GM18507 (cell line): ENCODE measurements at regions not wholly inside any gene's neighbourhood (a gene's known extent, or its start where the extent isn't known, plus 50 kb on each side); places are given as distances from the start of the nearest gene placed in this dataset.
"Not testable (repeated sequence)": the region's sequence is repeated elsewhere in the genome, so short reads cannot be mapped to it uniquely, and the experiment has no call there.

Source experiments
- DNase-seq: peaks from one replicate; pipeline ENCODE4 v3.0.0; 2011; ENCODE audit warnings: low read depth; ENCODE audit not compliant: insufficient read length; ENCODE audit errors: extremely low spot score
- FAIRE-seq: peaks from 2 replicates; lab custom pipeline; 2011; peaks lifted over from hg19 to GRCh38; lab: Jason Lieb, UNC

GRCh38 chr3:124329723-124330122, 337.8 kb upstream of the ROPN1 start:
- no peak for DNase-seq
- FAIRE-seq, result no peak

DNA sequence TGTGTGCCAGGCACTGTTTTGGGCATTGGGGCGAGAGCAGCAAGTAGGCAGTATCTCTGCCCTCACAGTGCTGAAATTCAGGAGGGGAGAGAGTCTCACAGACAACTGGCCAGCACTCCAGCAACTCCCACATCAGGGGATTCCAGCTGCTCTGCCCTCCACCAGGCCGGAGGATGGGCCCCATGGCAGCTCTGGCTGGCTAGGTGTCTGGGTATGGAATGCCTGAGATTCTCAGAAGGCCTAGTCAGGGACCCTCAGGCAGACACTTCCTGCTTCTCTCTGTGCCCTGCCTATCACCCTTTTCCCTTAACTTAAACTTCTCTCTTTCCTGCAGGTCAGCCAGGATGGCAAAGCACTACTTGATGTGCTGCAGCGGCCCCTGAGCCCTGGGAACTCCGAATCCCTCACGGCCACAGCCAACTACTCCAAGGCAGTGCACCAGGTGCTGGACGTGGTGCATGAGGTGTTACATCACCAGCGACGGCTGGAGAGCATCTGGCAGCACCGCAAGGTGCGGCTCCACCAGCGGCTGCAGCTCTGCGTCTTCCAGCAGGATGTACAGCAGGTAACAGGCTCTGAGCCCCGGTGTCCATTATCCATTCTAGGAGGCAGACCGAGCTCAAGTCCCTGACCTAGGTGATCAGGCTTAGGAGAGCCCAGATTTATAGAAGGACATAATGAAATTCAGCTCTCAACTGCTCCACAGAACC, 342.2 kb upstream of the ROPN1 start:
- no peak for DNase-seq

GRCh38 chr3:124336067-124336656, 344.2 kb upstream of the ROPN1 start:
- FAIRE-seq (no peak), DNase-seq (no peak)

More for the DNA sequence above, 342.2 kb upstream of the ROPN1 start:
- no peak for FAIRE-seq

DNA sequence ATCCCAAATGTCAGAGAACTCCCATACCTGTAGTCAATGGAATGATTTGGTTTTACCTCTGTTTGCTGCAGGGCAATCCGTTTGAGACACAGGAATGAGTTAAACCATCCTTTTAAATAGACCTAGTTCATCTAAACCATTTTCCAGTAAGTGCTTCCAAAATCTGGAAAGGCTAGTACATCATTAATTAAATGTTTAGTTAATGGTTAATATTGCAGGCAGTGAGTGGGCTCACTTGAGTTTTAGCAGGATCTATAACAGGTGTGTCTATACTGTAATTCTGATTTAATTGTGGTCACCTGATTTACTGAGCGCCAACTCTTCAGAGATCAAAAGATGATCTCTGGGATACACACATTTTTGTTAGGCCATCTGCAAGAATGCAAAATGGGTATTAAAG, 353.9 kb upstream of the ROPN1 start:
- FAIRE-seq, result no peak
- no peak for DNase-seq

DNA sequence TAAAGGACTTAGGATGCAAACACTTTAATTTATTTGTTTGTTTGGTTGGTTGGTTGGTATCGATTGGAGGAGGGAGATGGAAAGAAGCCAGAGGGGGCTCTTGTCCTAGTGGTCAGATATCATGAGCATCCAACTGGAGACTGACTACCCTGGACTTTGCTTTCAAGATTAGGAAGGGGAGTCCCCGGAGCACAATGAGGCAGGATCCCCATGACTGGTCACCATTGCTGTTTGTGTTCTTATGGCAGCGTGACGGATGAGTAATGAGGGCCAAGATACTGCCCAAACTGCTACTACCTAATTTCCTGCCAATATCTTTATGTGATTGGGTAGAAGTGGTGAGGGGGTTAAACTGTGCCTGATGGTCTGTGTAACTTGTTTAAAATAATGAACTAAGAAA, 354.6 kb upstream of the ROPN1 start:
- no peak for FAIRE-seq
- no peak for DNase-seq

GRCh38 chr3:124347418-124347817, 355.5 kb upstream of the ROPN1 start:
- no peak for FAIRE-seq

DNA sequence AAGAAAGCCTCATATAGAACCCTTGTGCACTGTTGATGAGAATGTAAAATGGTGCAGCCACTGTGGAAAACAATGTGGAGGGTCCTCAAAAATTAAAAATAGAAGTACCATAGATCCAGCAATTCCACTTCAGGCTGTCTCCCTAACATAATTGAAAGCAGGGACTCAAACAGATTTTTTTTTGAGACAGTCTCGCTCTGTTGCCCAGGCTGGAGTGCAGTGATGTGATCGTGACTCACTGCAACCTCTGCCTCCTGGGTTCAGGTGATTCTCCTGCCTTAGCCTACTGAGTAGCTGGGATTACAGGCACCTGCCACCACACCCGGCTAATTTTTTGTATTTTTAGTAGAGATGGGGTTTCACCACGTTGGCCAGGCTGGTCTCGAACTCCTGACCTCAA, 356.6 kb upstream of the ROPN1 start:
- not testable (repeated sequence) for DNase-seq, FAIRE-seq

More at GRCh38 chr3:124347418-124347817, 355.5 kb upstream of the ROPN1 start:
- DNase-seq, result no peak

DNA sequence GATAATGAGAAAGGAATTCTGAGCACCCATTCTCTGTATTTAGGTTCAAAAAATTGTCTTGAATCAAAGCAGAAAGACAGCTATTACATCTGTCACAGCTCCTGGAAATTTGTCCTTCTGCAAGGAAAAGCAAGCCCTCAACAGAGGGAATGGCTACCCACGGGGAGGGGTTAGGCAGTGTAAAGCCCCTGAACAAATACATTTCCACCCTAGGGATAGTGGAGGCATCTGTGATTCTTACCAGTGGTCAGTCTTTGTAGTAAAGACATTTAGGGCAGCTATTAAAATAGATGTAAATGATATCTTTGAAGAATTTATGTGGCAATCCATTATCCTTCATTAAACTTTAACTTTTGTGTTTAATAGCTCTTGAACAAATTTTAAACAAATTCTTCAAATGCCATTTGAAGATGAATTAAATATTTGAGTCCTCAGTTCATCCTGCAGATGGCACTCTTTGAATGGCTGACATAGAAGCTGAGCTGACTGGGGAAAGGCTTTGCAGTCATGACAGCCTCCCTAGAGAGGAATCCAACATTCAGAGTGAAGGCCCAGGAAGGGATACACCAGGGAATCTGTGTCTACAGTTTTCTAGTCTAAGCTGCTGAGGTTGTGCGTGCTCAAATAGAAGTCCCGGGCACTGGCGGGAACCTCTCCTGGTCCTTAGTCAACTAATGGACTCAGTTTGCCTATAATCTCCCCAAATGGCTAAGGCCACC, 359.7 kb upstream of the ROPN1 start:
- DNase-seq, result peak; percentile 11
- FAIRE-seq, result peak; percentile 31

DNA sequence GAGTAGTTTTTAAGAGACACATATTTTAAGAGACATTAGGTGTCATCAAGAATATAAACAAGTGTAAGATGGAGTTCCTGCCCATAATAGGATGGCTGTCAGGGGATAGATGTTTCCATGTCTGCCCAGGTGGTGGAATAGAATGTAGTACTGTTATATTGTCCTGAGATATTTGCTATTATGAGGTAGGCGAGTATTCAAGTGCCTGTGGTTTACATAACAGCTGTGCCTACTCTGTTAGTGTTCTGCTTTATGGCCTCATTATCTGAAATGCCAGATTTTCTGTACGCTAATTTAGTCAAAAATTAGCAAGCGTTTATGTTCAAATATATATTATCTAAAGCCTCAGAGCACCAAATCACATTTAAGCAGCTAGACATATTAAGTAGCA, 360.2 kb upstream of the ROPN1 start:
- no peak for FAIRE-seq
- DNase-seq, result no peak

DNA sequence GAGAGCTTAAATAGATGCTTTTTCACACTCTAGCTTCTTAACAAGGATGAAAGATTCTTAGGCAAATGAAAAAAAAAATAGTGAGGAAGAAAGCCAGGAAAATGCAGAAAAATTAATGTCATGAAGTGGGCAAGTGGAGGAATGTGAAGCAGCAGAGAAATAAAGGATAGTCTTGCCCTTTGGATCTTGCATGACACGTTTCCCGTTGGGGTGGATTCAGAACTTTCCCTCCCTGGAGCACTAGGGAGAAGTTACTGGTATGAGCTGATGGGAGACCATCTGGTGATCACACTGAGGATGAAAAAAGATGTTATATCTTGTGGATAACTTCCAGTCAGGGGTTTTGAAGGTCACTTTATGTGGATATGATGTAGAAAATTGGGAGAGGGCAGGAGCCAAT, 361.8 kb upstream of the ROPN1 start:
- no peak for FAIRE-seq
- DNase-seq, result no peak

DNA sequence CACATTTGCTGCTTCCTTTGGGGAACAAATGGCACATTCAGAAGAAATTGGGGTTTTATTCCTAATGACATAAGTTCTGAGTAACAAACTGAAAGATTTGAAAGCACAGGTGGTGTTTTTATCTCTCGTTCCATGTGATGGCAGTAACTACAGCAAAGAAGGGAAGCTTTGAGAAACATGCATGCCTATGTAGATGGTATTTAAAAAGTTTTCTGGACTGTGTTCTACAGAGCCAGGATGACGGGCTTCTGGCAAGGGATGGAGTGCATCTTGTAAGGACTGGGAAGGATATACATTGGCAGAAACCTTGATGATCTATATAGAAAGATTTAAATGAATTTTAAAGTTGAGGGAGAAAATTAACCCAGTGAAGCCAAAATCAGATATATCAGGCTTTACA, 362.2 kb upstream of the ROPN1 start:
- DNase-seq, result no peak
- FAIRE-seq, result no peak

DNA sequence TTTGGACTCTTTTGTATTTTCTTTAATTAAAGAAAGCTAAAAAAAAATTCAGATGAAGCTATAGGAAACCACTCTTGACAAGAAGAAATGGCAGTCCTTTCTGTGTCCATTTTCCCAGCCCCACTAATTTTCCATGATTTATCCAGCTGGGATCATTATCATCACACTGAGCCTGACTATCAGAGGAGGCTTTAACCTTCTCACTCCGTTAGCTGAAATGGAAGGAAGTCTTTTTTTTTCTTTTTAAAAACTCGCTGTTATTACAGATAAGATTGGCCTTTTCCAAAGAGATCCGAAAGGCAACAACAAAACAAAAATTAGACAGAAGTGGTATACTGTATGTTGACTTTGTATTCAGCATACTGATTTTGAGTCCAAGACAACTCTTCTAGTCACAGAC, 366.2 kb upstream of the ROPN1 start:
- FAIRE-seq, result no peak
- no peak for DNase-seq

- no peak for DNase-seq
- FAIRE-seq, result no peak
These were observed 368.2 kb upstream of the ROPN1 start for GRCh38 chr3:124360155-124360554.

DNA sequence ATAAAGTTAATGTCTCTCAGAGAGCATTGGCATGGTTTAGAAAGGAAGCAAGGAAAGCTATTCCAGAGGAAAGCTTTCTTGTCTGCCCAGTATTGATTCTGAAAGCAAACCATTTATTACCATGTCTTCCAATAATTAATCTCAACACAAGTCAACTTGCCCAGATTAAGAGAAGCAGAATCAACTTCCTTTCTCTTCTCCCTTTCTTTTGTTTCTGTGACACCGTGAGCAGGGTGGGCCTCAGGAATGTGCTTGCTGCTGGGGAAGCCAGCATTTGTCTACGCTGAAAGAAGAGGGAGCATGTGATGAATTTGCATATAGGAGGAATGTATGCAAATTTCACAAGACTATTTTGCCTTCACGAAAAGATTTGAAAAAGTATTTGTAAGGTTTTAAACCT, 368.6 kb upstream of the ROPN1 start:
- DNase-seq (no peak), FAIRE-seq (no peak)

GRCh38 chr3:124361566-124361965, 368.7 kb upstream of the UMPS start:
- no peak for DNase-seq
- FAIRE-seq, result no peak

DNA sequence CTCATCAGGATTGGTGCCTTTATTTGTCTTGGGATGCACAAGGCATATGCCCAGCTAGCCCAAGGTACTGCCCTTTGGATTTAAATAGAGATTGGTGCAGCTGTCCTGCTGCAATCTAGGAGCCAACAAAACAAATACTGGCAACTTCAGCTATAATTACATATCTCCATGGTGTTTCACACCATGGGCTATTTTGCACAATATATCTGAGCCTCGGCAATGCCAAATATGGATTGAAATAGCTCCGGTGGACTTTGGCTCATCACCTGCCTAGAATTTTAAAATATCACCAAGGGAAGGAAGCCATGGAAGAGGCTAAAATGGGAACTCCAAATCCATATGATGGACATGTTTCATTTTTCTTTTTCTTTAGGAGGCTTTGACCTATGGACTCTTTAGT, 367.8 kb upstream of the UMPS start:
- no peak for DNase-seq
- no peak for FAIRE-seq

DNA sequence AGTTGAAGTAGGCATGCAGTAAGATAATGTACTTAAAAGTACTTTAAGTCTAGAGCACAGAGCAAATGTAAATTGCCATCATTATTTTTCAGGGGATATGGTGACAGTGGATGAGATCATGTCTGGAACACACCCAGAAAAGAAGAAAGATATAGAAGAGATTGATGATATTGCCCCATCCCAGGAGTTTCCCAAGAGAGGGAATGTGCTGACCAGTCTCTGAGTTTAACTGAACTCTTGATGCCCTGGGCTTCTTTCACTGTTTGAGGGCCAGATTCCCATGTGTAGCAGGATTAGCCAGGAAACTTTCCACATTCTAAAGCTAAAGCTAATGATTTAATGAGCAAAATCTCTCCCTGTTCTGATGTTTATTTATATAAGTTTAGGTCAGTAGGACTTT, 366.8 kb upstream of the UMPS start:
- DNase-seq (no peak), FAIRE-seq (no peak)

GRCh38 chr3:124364317-124365020, 365.8 kb upstream of the UMPS start:
- DNase-seq, result no peak
- FAIRE-seq, result no peak

DNA sequence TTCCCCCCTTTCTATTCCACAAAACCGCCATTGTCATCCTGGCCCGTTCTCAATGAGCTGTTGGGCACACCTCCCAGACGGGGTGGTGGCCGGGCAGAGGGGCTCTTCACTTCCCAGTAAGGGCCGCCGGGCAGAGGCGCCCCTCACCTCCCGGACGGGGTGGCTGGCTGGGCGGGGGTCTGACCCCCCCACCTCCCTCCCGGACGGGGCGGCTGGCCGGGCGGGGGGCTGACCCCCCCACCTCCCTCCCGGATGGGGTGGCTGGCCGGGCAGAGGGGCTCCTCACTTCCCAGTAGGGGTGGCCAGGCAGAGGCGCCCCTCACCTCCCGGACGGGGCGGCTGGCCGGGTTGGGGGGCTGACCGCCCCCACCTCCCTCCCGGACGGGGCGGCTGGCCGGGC, 363.6 kb upstream of the UMPS start:
- FAIRE-seq, DNase-seq: not testable (repeated sequence)

DNA sequence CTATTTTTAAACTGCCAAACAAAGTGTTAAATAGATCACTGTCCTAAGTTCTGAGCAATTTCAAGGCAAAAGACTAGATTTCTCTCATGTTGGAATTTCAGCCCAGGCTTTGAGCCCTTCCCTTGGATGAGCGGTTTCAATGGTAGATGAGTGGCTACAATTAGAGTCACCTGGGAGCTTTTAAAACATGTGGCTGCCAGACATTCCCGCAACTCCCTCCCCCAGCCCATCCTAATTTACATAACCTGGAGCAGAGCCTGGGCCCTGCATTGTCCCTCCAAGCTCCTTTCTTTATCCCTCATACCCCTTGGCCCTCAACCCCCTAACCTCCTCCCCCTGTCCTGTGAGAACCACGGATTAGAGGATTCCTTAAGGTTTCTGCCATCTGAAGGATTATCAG, 357.5 kb upstream of the UMPS start:
- DNase-seq, result no peak

More for the DNA sequence above, 357.5 kb upstream of the UMPS start:
- no peak for FAIRE-seq
